GM13976 (cell line): ENCODE measurements at regions not wholly inside any gene's neighbourhood (a gene's known extent, or its start where the extent isn't known, plus 50 kb on each side); places are given as distances from the start of the nearest gene placed in this dataset.

Experiments
- DNase-seq: peaks from one replicate; pipeline ENCODE4 v3.0.0; 2012; ENCODE audit warnings: low spot score
- in situ Hi-C: fragments of 300-500 bp; cut with MboI; formaldehyde crosslinking; loops from one replicate; pipeline ENCODE4 v1.12.0; 2022; ENCODE audit warnings: low sequenced_read_pairs, mixed read lengths, inconsistent platforms; ENCODE audit not compliant: unreplicated experiment
- TF ChIP-seq, protein P1 (sequence below): IDR thresholded peaks from 2 replicates; pipeline ENCODE4 v1.5.1; 2012; ENCODE audit warnings: borderline replicate concordance, mild to moderate bottlenecking; ENCODE audit not compliant: insufficient read depth; ENCODE audit errors: extremely low read depth, missing control alignments, control extremely low read depth

- in situ Hi-C loops: no loop called here
- no peak for DNase-seq
These were observed 317.5 kb upstream of the ZC3H12C start for GRCh38 chr11:109775686-109776085.

DNA sequence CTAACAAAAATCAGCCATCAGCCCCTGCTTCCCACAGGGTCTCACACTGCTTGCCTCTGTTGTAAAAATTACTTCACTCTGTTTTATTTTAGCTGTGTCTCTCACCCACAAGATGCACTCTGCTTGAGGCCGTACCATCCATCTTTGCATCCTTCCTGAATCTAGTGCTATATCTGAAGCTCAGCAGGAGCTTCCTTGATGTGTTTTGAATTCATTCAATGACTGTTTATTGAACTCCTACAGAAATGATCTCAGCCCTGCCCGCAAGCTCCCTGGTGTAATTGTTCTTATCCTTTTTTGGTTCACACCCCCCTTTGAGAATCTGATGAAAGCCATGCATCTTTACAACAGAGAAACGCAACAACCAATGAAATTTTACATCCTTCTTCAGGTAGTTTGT, 310.2 kb upstream of the ZC3H12C start:
- no peak for DNase-seq
- TF ChIP-seq, protein P1, sequence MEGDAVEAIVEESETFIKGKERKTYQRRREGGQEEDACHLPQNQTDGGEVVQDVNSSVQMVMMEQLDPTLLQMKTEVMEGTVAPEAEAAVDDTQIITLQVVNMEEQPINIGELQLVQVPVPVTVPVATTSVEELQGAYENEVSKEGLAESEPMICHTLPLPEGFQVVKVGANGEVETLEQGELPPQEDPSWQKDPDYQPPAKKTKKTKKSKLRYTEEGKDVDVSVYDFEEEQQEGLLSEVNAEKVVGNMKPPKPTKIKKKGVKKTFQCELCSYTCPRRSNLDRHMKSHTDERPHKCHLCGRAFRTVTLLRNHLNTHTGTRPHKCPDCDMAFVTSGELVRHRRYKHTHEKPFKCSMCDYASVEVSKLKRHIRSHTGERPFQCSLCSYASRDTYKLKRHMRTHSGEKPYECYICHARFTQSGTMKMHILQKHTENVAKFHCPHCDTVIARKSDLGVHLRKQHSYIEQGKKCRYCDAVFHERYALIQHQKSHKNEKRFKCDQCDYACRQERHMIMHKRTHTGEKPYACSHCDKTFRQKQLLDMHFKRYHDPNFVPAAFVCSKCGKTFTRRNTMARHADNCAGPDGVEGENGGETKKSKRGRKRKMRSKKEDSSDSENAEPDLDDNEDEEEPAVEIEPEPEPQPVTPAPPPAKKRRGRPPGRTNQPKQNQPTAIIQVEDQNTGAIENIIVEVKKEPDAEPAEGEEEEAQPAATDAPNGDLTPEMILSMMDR: no peak
- in situ Hi-C loops: no loop called here

More at GRCh38 chr11:109775686-109776085, 317.5 kb upstream of the ZC3H12C start:
- TF ChIP-seq, protein P1: no peak

DNA sequence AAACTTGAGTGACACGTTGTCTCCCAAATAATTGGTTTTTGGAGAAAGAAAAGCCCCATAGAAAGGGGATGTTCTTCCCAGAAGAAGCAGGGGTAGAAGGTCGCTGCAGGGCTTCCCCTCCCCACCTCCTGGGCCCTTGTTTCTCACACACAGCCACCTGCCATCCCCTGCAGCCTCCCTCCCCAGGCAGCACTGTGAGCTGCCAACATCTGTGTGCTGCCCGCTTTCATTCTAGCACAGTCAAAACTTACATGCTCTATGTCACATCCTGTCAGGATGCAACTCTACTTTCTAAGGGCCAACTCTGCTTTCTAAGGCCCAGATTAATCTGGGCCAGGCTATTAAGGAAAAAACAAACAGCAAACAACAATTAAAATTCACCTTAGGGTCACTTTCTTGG, 309.4 kb upstream of the ZC3H12C start:
- TF ChIP-seq, protein P1: no peak
- DNase-seq: no peak

DNA sequence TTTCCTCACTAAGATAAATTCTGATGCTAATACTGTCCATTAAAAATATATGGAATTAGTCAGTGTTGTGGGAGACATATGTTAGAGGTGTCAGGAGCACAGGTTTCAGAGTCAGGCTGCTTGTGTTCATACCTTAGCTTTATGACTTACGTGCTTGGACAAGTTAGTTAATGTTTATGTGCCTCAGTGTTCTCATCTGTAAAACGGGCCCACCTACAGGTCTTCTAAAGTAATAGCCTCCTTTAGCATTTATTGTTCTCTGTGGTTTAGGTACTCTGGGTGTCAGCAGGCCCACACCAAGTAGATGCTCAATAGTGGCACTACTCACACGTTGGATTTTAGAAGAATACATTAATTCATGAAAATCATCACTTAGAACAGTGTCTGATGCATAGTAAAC, 308.7 kb upstream of the ZC3H12C start:
- in situ Hi-C loops: no loop called here
- TF ChIP-seq, protein P1: no peak
- DNase-seq: no peak

More for the DNA sequence above, 309.4 kb upstream of the ZC3H12C start:
- in situ Hi-C loops: no loop called here

DNA sequence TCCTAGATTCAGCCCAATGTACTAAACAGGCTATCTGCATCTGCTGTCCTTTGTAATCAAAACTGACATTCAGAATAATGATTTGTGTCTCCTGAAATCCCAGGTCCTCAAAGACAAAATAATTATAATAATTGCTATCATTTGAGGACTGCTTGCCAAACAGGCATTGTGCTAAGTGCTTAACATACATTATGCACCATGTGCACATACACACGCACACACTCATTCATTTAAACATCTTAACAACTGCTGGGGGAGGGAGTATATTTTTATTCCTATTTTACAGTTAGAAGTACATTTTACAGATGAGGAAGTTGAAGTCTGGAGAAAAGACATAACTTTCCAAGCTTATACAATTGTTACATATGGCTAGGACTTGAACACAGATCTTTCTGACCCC, 308.0 kb upstream of the ZC3H12C start:
- in situ Hi-C loops: no loop called here
- TF ChIP-seq, protein P1: no peak
- no peak for DNase-seq

DNA sequence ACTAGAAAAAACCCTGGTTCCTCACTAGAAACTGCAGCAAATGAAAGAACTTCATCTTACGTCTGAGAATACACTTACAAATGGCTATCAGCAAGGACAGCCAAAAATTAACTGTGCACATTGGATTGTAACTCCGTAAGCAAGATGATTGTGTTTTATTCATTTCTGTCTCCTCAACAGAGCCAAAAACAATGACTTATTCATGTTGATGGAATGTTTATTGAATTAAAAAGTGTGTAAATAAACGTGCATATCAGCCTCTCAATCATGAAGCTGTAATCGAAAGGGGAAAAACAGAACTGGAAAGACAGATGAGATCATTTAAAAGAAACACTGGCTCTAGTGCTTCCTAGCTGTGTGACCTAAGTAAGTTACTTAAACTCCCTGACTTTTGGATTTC, 307.5 kb upstream of the ZC3H12C start:
- no peak for DNase-seq
- in situ Hi-C loops: no loop called here
- TF ChIP-seq, protein P1: no peak
